Psoas muscle (tissue), 7 donors: ENCODE measurements at regions not wholly inside any gene's neighbourhood (a gene's known extent, or its start where the extent isn't known, plus 50 kb on each side); places are given as distances from the start of the nearest gene placed in this dataset.

Experiments
- ATAC-seq, 4 donors: fragments of 200-7000 bp; cut with Tn5 transposase; one replicate each; pipeline ENCODE4 v1.9.1; 2020; ENCODE audit warnings: moderate library complexity in 3 of 4, mild to moderate bottlenecking in 2 of 4
- DNase-seq, 2 donors: peaks; one replicate each; pipeline ENCODE4 v3.0.0-alpha.2; 2020
- H3K27ac ChIP-seq: fragments of 200-600 bp; one replicate; pipeline ENCODE4 v1.8.0; 2022
- H3K27me3 ChIP-seq, 3 donors: fragments of 200-600 bp in 1 of 3; one replicate each; pipeline versions ENCODE4 v1.6.1 to v1.8.0; 2013 to 2022; ENCODE audit warnings: low read length in 2 of 3, mild to moderate bottlenecking in 2 of 3, moderate library complexity in 1 of 3; ENCODE audit not compliant: insufficient read depth in 3 of 3
- H3K36me3 ChIP-seq, 2 donors: fragments of 200-600 bp in 1 of 2; one replicate each; pipeline versions ENCODE4 v1.6.1 to v1.8.0; 2013 to 2022; ENCODE audit warnings: low read depth in 1 of 2, mild to moderate bottlenecking in 1 of 2, moderate library complexity in 1 of 2; ENCODE audit not compliant: insufficient read depth in 1 of 2
- H3K4me1 ChIP-seq: fragments of 200-600 bp; one replicate; pipeline ENCODE4 v1.8.0; 2022
- H3K4me3 ChIP-seq: fragments of 200-600 bp; one replicate; pipeline ENCODE4 v1.8.0; 2022; ENCODE audit warnings: mild to moderate bottlenecking
- H3K9me3 ChIP-seq: fragments of 200-600 bp; one replicate; pipeline ENCODE4 v1.8.0; 2022
- CTCF ChIP-seq: fragments of 200-600 bp; IDR thresholded peaks from one replicate; pipeline ENCODE4 v1.8.0; 2022; ENCODE audit warnings: antibody characterized with exemption
- WGBS, 3 donors: extraction: QIAGEN DNeasy Blood & Tissue Kit; methylation state at CpG; one replicate each; pipeline versions ENCODE4 v1.1.6 to v1.1.7; 2013; 5-methylcytosine and 5-hydroxymethylcytosine counted together
- intact Hi-C, 2 donors: fragments of 100-400 bp; cut with DNase I; formaldehyde crosslinking; loops; one replicate each; pipeline versions ENCODE4 v1.11.0 to v1.14.2; 2022
- donor health status: healthy with polysubstance abuse.
- donor health status: DM: no; HTN: no; CAD: no; lungs with moderate emphysema.
- donor health status: Bipolar disorder and iron deficiency.
- donor health status: healthy.
- donor health status: DM: yes; HTN: yes; CAD: no.
- donor health status: DM: no; HTN: no; CAD: no.
- donor health status: DM: yes; HTN: yes; CAD: no.

DNA sequence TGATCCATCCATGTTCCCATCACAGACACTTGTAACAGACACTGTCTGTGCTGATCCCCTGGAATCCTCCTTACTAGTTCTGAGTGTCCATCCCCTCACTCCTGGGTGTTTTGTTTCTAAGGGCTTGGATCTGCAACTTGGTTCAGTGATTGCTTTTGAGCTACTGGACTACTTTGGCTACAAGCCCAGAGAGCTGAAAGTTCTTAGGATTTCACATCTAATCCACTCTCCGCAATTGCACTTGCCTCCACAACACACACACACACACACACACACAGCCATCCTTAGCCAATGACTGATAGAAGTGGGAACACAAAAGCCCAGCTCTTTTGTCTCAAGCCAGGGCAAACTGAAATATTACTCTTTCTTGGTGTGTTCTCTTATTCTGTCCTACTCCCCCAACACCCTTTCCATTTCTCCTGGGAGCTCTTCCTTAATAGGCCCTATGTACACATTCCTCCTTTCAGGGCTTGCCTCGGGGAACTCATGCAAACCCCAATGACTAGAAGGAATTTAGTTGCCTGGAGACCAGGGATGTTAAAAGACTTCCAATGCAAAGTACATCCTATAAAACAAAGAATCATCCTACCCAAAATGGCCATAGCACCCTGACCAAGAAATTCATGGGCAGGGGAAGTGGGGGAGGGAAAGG, 206.1 kb upstream of the UBE2E2 start:
- H3K4me1 ChIP-seq = peaks cover 30% of the 10 kb centered on the region
- TF ChIP-seq CTCF = no peak
- ATAC-seq (no peak), DNase-seq (no peak)
- intact Hi-C loops = no loop called here
- no peaks in the 10 kb centered on the region for H3K27me3 ChIP-seq
- H3K27ac ChIP-seq = no peak overlapping the region
- H3K4me3 ChIP-seq = no peak overlapping the region
- H3K36me3 ChIP-seq = no peaks in the 10 kb centered on the region
- WGBS, 3 donors = 50 to 78% (median 59%) methylated on average over 2 of the region's 2 CpGs
- H3K9me3 ChIP-seq = no peaks in the 10 kb centered on the region

DNA sequence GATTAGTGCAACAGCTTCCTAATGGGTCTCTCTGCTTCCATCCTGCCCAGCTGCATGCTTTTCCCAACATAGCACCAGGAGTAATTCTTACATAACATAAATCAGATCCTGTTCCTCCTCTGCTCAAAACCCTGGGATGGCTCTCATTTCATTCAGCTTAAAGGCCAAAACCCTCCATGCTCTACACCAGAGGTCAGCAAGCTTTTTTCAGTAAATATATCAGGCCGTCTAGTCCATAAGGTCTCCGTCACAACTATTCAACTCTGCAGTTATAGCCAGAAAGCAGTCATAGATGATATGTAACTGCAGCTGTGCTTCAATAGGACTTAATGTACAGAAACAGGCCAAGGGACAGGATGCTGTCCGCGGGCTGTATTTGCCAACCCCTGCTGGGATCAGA, 202.8 kb upstream of the UBE2E2 start:
- WGBS, 3 donors = 54 to 83% (median 60%) methylated on average over 4 of the region's 4 CpGs
- Histone ChIP-seq H3K4me3 (no peak overlapping the region), H3K27ac (peak overlapping the region; percentile 32), H3K9me3 (no peaks in the 10 kb centered on the region), H3K4me1 (peaks cover 43% of the 10 kb centered on the region), H3K36me3 (no peaks in the 10 kb centered on the region), H3K27me3 (no peaks in the 10 kb centered on the region)
- no peak for TF ChIP-seq CTCF
- DNase-seq (no peak), ATAC-seq (no peak)
- intact Hi-C loops = no loop called here

GRCh38 chr3:23002151-23002550, 201.0 kb upstream of the UBE2E2 start:
- Histone ChIP-seq H3K4me3 (no peak overlapping the region), H3K4me1 (peaks cover 43% of the 10 kb centered on the region), H3K27me3 (no peaks in the 10 kb centered on the region), H3K36me3 (no peaks in the 10 kb centered on the region), H3K9me3 (no peaks in the 10 kb centered on the region), H3K27ac (peak overlapping the region; percentile 86)
- intact Hi-C loops = no loop called here
- no peak for TF ChIP-seq CTCF
- WGBS, 3 donors = 82 to 93% (median 85%) methylated on average over 1 of the region's 1 CpG
- ATAC-seq = no peak
- DNase-seq = no peak

GRCh38 chr3:23002836-23003732, 200.0 kb upstream of the UBE2E2 start:
- DNase-seq (no peak), ATAC-seq (peak; percentile 50 to 93 (median 82))
- Histone ChIP-seq H3K27ac (peak overlapping the region; percentile 86), H3K36me3 (no peaks in the 10 kb centered on the region), H3K9me3 (no peaks in the 10 kb centered on the region), H3K4me1 (peaks cover 43% of the 10 kb centered on the region), H3K4me3 (peak overlapping the region; percentile 22), H3K27me3 (no peaks in the 10 kb centered on the region)
- 33 to 45% (median 36%) methylated on average over 15 of the region's 15 CpGs for WGBS, 3 donors
- intact Hi-C loops = no loop called here
- TF ChIP-seq CTCF = no peak
